ENCODE measurements at regions not wholly inside any gene's neighbourhood (a gene's known extent, or its start where the extent isn't known, plus 50 kb on each side); places are given as distances from the start of the nearest gene placed in this dataset.

DNA sequence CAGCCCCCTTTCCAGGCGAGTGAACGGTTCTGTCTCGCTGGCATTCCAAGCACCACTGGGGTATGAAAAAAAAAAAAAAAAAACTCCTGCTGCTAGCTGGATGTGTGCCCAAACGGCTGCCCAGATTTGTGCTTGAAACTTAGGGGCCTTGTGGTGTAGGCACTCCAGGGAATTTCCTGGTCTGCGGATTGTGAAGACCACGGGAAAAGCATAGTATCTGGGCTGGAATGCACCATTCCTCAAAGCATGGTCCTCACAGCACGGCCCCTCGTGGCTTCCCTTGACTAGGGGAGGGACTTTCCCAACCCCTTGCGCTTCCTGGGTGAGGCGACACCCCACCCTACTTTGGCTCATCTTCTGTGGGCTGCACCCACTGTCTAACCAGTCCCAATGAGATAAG lies 516.8 kb upstream of the FAM241A start:
- TF ChIP-seq, protein P1, sequence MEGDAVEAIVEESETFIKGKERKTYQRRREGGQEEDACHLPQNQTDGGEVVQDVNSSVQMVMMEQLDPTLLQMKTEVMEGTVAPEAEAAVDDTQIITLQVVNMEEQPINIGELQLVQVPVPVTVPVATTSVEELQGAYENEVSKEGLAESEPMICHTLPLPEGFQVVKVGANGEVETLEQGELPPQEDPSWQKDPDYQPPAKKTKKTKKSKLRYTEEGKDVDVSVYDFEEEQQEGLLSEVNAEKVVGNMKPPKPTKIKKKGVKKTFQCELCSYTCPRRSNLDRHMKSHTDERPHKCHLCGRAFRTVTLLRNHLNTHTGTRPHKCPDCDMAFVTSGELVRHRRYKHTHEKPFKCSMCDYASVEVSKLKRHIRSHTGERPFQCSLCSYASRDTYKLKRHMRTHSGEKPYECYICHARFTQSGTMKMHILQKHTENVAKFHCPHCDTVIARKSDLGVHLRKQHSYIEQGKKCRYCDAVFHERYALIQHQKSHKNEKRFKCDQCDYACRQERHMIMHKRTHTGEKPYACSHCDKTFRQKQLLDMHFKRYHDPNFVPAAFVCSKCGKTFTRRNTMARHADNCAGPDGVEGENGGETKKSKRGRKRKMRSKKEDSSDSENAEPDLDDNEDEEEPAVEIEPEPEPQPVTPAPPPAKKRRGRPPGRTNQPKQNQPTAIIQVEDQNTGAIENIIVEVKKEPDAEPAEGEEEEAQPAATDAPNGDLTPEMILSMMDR (IDR thresholded peaks at IDR 0.05; ENCODE audit: low read depth, low read length, missing control alignments), result no peak
- no peak for DNase-seq (ENCODE audit: extremely low read depth, low read depth)
- no peak overlapping the region for H3K4me3 ChIP-seq (replicated peaks; ENCODE audit: low read depth, low read length)

- DNase-seq (ENCODE audit: extremely low read depth, low read depth), result no peak
- TF ChIP-seq, protein P1 (IDR thresholded peaks at IDR 0.05; ENCODE audit: low read depth, low read length, missing control alignments), result peak; percentile 25
- H3K4me3 ChIP-seq (replicated peaks; ENCODE audit: low read depth, low read length), result no peak overlapping the region
Measured at GRCh38 chr4:111630705-111631104, 514.5 kb upstream of the FAM241A start.

DNA sequence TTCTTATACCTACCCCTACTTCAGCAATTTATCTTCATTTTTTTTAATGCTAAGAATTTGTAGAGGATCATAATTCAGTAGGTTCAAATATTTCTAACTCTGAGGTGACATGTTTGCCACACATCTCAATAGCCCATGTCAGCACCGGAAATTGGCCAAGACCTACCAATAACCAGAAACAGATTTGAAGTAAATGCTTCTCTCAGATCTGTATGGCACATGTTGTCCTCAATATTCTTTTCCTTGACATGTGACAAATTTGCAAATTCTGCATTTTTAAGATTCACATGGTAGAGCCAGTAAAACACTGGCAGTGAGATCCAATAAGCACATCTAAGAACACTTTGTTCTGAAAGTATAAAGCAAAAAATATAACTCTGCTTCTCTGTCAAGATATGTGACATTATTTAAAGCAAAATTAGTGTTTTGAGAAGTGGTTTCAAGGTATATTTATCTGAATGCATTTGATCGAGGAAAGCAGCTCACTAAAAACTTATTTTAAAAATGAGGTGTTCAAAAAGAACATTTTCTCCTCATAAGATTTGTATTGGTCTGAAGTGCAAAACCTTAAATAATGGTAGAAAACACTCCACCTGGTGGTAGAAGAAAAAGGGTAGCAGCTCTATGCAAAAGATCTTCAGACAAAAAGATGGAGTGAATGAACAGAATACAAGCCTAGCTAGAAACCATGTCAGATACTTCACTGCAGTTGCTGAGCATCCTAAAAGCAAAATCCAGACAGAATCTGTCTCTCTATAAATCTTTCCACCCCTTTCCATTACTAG lies 513.8 kb upstream of the FAM241A start:
- DNase-seq (ENCODE audit: extremely low read depth, low read depth), result no peak
- TF ChIP-seq, protein P1 (IDR thresholded peaks at IDR 0.05; ENCODE audit: low read depth, low read length, missing control alignments), result peak; percentile 41

GRCh38 chr4:111632641-111633151 lies 512.6 kb upstream of the FAM241A start:
- H3K4me3 ChIP-seq (replicated peaks; ENCODE audit: low read depth, low read length), result no peak overlapping the region
- DNase-seq (ENCODE audit: extremely low read depth, low read depth), result no peak
- TF ChIP-seq, protein P1 (IDR thresholded peaks at IDR 0.05; ENCODE audit: low read depth, low read length, missing control alignments), result no peak

More for the DNA sequence above, 513.8 kb upstream of the FAM241A start:
- no peak overlapping the region for H3K4me3 ChIP-seq (replicated peaks; ENCODE audit: low read depth, low read length)

DNA sequence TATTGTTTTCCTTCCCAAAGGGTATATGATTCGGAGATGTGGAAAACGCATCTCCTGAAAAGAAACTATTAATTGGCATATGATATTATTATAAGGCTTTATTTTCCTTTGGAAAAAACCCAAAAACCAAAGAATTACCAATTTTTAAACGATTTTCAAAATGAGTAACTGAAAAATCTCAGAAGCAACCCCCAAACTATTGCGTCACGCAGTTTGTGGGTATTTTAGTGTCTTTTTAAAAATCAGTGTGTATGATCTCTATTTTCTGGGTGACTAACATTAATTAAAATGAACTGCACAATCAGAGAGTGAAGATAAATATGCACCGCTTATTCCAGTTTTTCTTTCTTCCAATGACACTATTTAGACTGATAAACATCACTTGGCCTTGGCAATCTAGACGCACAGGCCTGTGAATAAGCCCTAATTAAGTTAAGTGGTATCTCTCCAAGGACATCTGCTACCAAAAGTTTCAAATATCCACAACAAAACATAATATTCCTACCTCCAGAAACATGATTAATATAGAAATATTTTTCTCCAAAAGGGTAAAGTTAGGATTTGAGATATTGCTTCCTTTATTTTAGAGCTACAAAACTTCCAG lies 511.5 kb upstream of the FAM241A start:
- TF ChIP-seq, protein P1 (IDR thresholded peaks at IDR 0.05; ENCODE audit: low read depth, low read length, missing control alignments), result no peak
- H3K4me3 ChIP-seq (replicated peaks; ENCODE audit: low read depth, low read length), result no peak overlapping the region
- no peak for DNase-seq (ENCODE audit: extremely low read depth, low read depth)

GRCh38 chr4:111635646-111636045 lies 509.6 kb upstream of the FAM241A start:
- no peak overlapping the region for H3K4me3 ChIP-seq (replicated peaks; ENCODE audit: low read depth, low read length)
- TF ChIP-seq, protein P1 (IDR thresholded peaks at IDR 0.05; ENCODE audit: low read depth, low read length, missing control alignments), result no peak
- DNase-seq (ENCODE audit: extremely low read depth, low read depth), result no peak

Measured in HFF-Myc (cell line).